Fibroblast of pulmonary artery (primary cell): ENCODE measurements at regions not wholly inside any gene's neighbourhood (a gene's known extent, or its start where the extent isn't known, plus 50 kb on each side); places are given as distances from the start of the nearest gene placed in this dataset.

Source experiments
- DNase-seq: peaks from one replicate; pipeline ENCODE4 v3.0.0-alpha.2; 2010; ENCODE audit warnings: low read depth
- H3K4me3 ChIP-seq: replicated peaks from 2 replicates; pipeline ENCODE4 v1.5.1; 2011; ENCODE audit warnings: low read depth, mild to moderate bottlenecking, control low read depth, low read length, moderate library complexity
- CTCF ChIP-seq: IDR thresholded peaks from 2 replicates; pipeline ENCODE4 v1.5.1; 2011; ENCODE audit warnings: mild to moderate bottlenecking, control low read depth, low read length, inconsistent platforms; ENCODE audit errors: missing control alignments

DNA sequence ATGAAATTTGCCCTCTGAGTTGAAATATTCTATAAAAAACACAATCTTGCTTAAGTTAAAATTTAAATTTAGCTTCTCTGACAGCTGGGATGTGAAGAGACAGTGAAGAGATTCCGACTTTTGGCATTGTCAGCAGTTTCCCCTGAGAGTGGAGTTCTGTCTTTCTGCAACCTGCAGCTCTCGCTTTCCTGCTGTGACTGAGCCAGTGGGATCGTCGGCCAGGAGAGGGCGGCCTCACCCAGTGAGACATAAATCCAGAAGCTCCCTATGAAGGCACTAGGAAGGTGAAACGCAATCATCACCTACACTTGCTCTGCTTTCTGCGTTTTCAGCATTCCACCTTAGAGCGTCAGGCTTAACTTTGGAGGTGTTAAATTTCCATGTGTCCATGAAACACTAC is 75.4 kb upstream of the HNMT start:
- peak; percentile 62 for TF ChIP-seq CTCF
- no peak overlapping the region for H3K4me3 ChIP-seq
- DNase-seq = peak; percentile 36

- no peak for TF ChIP-seq CTCF
- DNase-seq = no peak
- H3K4me3 ChIP-seq = no peak overlapping the region
These were observed 71.5 kb upstream of the HNMT start for GRCh38 chr2:137892739-137893138.

DNA sequence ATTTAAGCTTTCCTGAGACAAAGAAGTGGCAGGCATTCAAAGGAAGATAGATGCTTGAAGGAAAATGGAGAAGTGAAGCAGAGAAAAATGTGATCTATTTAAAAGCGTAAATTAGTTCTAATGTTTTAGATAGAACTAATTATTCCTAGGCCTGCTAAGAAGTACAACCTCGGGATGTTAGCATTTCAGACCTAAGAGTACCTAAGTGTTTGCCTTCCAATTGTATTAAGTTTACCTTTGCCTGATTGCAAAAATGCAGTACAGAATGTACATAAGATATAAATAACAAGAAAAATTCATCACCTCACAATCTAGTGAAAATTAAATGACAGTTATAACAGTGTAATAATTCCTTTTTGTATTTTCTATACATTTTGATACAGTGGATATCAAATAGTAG is 71.1 kb upstream of the HNMT start:
- no peak overlapping the region for H3K4me3 ChIP-seq
- DNase-seq = no peak
- TF ChIP-seq CTCF = no peak

DNA sequence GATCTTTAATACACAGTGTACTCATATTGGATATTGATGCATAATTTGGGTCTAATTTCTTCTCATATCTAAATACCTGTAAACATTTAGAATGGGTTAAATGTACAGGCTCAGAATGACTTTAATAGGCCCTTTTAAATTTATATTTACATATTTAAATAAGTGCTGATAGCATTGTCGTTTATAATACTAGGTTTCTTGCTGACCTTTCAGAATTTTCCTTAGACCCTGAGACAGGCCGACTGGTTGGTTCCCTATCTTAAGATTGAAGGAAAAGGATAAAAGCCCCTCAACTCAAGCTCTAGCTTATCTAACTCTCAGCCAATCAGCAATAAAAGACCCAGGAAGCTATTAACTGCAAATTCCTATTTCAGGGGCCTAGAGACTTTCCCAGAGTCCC is 67.8 kb upstream of the HNMT start:
- H3K4me3 ChIP-seq = no peak overlapping the region
- TF ChIP-seq CTCF = no peak
- DNase-seq = no peak

DNA sequence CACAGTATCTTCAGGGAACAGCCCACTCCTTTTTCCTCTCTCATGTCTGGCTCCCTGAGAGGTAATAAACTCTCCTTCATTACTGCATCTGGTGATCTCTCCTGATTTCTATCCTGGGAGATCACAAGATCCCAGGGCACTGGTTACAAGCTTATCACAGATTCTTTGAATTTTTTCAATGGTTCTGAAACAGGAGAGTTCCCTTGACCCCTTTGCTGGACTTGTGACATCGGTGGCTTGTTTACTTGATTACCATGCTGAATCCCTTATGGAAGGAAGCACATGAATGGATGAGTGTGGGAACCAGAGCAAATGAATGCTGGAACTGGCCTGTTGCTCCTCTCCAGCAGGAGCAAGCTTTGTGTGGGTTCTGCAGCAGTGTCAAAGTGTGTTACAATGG is 67.2 kb upstream of the HNMT start:
- DNase-seq = no peak
- H3K4me3 ChIP-seq = no peak overlapping the region
- TF ChIP-seq CTCF = no peak

GRCh38 chr2:137900421-137901141 is 63.7 kb upstream of the HNMT start:
- no peak overlapping the region for H3K4me3 ChIP-seq
- no peak for TF ChIP-seq CTCF
- DNase-seq = no peak

DNA sequence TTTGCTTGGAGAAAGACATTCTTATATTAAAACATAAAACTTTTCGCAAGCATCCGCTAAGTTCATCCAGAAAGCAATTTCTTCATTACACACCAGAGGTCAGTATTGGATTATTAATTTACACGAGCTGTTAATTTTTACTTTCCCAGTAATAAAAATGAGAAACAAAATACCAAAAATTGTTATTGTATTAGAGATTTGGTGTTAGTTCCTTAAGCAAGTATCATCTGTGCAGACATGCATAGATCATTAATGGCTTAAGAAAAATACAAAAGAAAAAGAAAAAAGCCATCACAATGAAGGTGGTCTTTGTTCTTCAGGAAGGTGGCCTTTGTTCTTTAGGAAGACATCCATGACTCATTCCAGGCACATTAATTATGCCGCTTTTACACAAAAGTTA is 53.6 kb upstream of the HNMT start:
- TF ChIP-seq CTCF = peak; percentile 60
- DNase-seq = peak; percentile 49
- no peak overlapping the region for H3K4me3 ChIP-seq
